GM21360 (cell line): ENCODE measurements at regions not wholly inside any gene's neighbourhood (a gene's known extent, or its start where the extent isn't known, plus 50 kb on each side); places are given as distances from the start of the nearest gene placed in this dataset.

Experiments
- ATAC-seq: cut with Tn5 transposase; IDR thresholded peaks from one replicate; pipeline ENCODE4 v1.9.1; 2021; ENCODE audit warnings: mild to moderate bottlenecking, moderate library complexity; ENCODE audit not compliant: unreplicated experiment

- no peak for ATAC-seq
These were observed 178.0 kb downstream of the CEMIP2 start for GRCh38 chr9:71590362-71590761.

GRCh38 chr9:71589612-71590011 lies 178.7 kb downstream of the CEMIP2 start:
- no peak for ATAC-seq

GRCh38 chr9:71587576-71588362 lies 180.5 kb downstream of the CEMIP2 start:
- ATAC-seq = no peak

- no peak for ATAC-seq
These were observed 184.5 kb downstream of the CEMIP2 start for GRCh38 chr9:71583792-71584191.

GRCh38 chr9:71582347-71582746 lies 186.0 kb downstream of the CEMIP2 start:
- ATAC-seq = no peak

DNA sequence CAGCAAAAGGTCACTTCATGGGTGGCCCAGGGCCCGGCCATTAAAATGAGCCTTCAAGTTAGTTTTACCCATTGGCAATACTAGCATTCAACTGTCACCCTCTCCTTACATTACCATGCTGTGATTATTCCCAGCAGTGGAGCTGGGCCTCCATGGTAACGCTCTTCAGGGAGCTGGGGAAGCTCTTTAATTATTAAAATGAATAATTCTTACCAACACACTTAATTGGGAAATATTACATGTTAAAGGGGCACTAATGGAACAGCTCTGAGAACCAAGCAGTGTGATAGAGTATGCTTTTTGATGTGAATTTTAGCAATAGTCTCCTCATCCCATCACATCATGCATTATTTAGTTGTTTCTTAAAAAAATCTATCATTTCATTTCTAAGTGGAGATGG lies 187.2 kb downstream of the CEMIP2 start:
- ATAC-seq = no peak

GRCh38 chr9:71571186-71571585 lies 197.1 kb downstream of the CEMIP2 start:
- ATAC-seq = no peak

DNA sequence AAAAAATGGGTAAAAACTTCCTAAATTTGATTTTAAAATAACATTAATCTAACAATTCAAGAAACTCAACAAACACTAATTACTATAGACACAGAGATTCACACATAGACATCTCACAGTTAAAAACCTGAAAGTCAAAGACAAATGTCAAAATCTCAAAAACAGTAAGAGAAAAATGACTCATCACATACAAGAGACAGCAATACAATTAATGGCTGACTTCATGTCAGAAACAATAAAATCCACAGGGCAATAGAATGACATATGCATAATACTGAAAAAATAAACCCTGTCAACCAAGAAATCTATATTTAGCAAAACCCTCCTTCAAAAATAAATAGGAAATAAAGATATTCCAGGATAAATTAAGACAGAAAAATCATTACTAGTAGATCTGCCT lies 200.4 kb downstream of the CEMIP2 start:
- no peak for ATAC-seq

DNA sequence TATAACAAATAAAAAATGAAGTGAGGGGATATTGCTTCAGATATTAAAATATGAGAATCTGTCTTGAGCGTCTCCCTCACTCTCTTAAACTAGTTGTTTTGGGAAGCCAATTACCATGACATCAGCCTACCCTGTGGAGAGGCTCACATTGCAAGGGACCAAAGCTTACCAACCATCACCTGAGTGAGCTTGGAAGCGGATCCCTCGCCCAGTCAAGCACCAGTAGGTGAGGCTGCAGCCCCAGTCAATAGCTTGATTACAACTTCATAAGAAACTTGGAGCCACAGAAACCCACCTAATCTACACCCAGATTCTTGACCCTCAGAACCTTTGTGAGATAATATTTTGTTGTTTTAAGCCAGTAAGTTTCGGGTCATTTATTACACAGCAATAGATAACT lies 206.2 kb downstream of the CEMIP2 start:
- ATAC-seq = no peak

- ATAC-seq = no peak
These were observed 211.0 kb downstream of the CEMIP2 start for GRCh38 chr9:71557310-71557709.

GRCh38 chr9:71552480-71552879 lies 215.8 kb downstream of the CEMIP2 start:
- ATAC-seq = no peak

DNA sequence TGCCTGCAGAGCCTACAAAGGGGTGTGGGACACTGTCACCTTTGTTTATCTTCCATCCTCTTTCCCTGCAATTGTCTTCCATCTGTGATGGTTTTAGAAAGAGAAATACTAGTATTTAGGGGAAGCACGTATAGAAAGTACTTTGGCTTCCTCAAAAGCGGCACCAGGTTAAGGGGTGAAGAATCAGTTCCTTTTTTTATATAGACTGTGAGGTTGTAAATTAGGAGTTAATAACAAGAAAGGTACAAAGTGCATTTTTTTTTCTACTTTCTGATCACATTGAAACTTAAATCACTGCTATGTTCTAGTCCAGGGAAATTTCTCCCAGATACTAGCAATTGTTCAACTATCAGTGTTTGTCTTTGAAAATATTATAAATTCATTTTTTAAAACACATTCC lies 219.3 kb downstream of the CEMIP2 start:
- ATAC-seq = peak; percentile 85

DNA sequence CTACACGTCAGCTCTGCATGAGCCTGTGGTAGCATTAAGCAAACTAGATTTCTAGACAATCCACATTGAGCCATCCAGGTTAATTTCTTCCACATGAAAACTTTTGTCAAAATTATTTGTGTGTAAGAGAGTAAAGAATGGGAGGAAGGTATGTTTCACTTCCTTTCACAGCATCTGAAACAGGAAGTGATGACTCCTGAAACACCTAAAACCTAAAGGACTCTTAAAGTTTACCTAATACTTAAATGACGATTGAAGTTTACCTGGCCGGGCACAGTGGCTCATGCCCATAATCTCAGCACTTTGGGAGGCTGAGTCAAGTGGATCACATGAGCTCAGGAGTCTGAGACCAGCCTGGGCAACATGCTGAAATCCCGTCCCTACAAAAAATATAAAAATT lies 223.8 kb downstream of the CEMIP2 start:
- no peak for ATAC-seq

DNA sequence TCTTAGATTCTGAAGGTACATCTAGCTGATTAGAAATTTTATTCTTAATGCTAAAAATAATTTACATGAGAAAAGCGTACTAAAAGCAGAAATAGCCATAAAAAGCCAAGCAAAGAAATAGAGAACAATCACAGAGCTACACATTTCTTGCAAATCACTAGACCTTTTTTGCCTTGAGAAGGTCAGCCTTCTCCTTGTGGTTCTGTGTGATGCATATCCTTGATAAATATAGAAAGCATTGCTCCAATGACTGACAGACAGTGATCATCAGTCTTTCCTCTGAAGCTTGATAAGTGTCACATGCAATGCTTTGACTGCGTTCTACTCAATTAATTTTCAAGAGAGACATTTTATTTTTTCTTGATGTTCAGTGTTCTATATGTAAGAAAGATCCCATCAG lies 226.9 kb downstream of the CEMIP2 start:
- ATAC-seq = no peak

DNA sequence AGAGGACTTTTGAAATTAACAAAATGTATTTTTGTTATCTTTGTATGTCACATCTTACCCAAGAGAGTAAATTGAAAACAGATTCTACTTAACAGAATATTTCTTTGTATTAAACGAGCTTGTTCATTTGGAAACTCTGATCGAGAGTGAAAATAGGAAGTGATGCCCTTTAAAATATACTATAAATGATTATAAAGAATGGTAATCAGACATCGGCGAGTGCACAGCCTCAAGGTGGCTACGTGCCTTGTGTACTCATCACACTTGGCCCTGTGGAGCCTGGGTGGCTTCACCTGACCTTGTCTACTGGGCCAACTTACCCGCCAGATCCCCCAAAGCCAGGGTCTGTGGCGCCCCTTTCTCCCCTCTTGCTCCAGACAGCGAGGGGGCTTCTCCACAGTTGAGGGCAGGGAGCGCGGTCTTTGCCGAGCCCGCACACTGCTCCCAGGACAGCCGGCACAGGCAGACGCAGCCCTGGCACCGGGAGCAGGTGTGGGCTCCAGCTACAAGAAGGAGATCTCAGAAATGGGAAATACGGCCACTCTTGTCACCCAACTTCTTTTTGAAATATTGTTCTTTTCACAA lies 243.2 kb downstream of the CEMIP2 start:
- ATAC-seq = no peak

DNA sequence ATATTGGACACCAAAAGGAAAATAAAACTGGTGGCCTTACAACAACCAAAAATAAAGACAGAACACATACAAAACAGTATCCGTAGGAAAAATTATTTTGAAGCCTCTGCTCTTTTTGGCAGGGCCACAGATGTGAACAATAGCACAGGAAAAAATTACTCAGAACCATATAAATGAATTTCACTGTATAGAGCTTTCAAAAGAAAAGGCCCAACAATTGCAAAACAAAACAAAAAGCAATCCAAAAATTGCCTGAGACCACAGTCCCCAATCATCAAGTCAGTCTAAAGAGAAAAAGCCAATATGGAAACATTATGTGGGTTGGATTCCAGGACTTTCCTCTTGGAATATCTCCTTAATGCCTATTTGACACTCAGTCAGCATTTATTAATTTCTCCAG lies 243.8 kb downstream of the CEMIP2 start:
- no peak for ATAC-seq

- no peak for ATAC-seq
These were observed 247.2 kb downstream of the CEMIP2 start for GRCh38 chr9:71521132-71521531.

DNA sequence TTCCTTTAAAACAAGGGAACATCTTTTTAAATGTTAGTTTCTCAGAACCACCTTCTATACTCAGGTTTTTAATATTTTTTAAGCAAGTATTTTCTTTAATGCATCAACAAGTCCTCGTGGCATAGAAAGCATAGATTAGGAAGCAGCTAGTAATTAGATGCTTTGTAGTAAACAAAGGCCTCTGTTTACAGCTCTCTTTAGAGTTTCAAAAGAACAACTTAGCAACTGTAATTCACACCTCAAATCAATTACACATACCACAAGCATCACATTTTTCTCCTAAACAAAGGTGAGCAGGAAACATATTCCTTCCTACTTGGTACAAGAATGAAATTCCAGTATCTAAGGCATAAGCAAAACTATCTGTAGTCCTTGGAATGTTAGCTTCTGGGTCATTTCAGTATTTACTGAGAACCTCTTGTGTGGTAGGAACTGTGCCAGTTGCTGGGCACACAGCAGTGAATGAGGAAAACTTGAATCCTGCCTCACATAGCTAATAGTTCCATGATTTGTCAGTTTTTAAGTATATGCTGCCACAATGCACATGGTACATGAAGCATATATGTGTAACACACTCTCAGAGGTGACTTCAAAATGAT lies 249.1 kb downstream of the CEMIP2 start:
- ATAC-seq = no peak

- no peak for ATAC-seq
These were observed 250.1 kb downstream of the CEMIP2 start for GRCh38 chr9:71518045-71518827.

GRCh38 chr9:71515626-71516025 lies 252.7 kb downstream of the CEMIP2 start:
- ATAC-seq = no peak

- no peak for ATAC-seq
These were observed 253.2 kb downstream of the CEMIP2 start for GRCh38 chr9:71515107-71515506.
